CD4-positive, alpha-beta T cell treated with Interleukin-1 beta for 1 hour (primary cell): ENCODE measurements at regions not wholly inside any gene's neighbourhood (a gene's known extent, or its start where the extent isn't known, plus 50 kb on each side); places are given as distances from the start of the nearest gene placed in this dataset.

Experiments used
- DNase-seq, 2 donors: peaks; one replicate each; pipeline ENCODE4 v3.0.0-alpha.2; 2020 to 2022

GRCh38 chr10:83253011-83253671, 886.2 kb upstream of the GHITM start:
- no peak for DNase-seq

DNA sequence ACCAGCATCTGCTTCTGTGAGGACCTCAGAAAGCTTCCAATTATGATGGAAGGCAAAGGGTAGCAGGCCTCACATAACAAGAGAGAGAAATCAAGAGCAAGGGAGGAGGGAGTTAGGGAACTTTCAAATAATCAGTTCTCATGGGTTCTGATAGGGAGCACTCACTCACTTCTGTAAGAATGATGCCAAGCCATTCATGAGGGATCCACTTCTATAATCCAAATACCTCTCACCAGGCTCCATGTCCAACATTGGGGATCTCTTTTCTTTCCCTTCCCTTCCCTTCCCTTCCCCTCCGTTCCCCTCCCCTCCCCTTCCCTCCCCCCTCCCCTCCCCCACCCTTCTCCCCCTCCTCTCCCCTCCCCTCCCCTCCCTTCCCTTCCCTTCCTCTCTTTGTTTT, 884.6 kb upstream of the GHITM start:
- DNase-seq: no peak

DNA sequence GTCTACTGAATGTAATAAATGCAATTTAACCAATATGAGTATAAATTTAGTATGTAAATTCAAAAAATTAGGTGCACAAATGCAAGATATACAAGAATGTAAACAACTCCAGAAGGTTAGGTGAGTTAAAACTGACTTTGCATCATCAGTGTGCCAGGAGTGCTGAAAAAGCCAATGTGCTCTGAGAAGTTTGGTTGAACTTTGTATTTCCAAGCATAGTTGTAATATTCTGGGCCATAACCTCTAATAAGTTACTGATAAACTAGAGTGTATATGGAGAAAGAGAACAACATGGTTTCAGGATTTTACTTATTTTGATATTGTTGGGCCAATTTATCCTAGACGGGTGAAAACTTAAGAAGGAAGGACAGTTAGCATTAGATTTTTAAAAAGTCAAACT, 876.9 kb upstream of the GHITM start:
- no peak for DNase-seq

GRCh38 chr10:83272666-83273434, 866.5 kb upstream of the GHITM start:
- no peak for DNase-seq

DNA sequence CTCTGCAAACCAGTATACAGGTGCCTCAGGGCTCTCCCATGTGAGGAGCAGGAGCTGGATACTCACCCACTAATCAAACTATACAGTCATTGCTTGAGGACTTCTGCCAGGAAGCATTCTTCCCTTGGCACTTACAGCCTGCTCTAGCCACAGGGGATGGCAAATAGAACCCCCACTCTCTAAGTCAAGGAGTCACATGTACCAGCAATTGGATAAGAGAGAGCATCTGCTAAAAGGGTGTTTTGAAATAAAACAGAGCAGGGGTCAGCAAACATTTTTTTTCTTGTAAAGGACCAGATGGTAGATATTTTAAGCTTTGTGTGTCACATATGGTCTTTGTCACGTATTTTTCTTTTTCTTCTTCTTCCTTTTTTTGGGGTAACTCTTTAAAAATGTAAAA, 865.2 kb upstream of the GHITM start:
- no peak for DNase-seq

GRCh38 chr10:83276971-83277370, 862.3 kb upstream of the GHITM start:
- no peak for DNase-seq

DNA sequence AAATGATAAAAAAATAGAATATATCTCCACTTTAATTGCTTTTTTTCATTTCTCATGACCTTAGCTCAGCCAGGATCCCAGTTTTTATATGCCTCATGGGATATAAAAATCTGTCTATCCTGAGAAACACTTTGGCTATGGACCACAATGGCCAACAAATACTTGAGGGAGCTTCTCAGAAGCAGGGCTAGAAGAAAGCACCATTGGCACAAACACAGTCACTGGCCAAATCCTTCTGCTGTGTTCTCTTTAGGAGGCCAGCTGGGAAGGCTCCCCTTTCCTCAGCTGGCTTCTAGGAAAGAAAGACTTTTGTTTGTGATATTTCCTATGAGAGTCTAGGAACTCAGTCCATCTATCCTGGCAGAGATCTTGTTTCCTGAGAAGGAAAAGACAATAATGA, 856.2 kb upstream of the GHITM start:
- no peak for DNase-seq

- no peak for DNase-seq
These were observed 851.9 kb upstream of the GHITM start for GRCh38 chr10:83287374-83287773.

GRCh38 chr10:83289373-83289772, 849.9 kb upstream of the GHITM start:
- DNase-seq: no peak

DNA sequence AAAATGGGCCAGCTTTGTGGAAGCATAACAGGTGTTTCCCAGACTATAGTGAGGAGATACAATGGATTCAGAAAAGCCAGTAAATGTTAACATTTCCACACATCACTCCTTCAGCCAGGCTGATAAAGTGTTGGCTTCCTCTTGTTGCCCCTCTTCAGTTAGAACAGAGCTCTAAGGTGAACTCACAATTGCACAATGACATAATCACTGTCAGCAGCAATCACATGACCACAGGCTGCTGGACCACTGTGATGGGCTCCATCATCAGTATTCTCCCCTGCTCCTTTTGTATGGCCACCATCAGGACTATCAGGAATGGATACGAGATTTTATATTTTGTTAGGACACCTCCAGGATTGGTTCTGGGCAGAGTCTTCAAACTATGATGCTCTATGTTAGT, 849.4 kb upstream of the GHITM start:
- no peak for DNase-seq

DNA sequence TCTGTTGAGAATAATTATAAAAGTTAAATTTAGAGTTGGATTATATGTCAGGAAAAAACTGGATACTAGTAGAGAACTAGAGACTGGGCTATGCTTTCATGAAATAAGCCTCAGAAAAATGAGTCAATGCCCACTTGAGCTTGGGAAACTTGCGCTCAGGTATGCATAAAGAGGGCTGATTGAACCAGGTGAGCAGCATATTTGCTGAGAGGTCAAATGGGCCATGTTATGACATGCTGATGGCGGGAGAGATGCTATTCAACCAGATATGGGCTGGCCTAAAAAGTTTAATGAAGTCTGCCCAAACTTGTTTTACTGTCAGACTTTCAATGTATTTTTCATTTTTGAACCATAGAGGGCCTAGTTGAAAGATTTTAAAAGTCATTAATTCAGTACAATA, 837.6 kb upstream of the GHITM start:
- DNase-seq: no peak

GRCh38 chr10:83302623-83303022, 836.7 kb upstream of the GHITM start:
- DNase-seq: no peak

DNA sequence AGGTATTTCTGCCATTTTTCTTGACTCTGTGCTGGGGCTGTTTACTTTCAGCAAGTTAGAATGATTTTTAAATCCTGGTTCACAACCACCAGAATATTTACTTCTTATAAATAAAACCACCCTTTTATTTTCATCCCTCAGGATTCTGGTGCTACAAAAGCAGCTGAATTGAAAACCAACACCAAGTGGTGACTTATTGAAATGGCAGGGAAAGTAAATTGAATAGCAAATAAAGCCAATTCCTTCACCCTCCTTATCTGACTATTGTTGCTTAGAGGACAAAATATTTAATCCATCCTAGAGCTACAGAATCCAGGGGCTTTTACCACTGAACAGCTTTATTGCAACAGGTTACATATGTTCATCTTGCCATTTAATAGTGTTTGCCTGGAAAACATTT, 828.6 kb upstream of the GHITM start:
- no peak for DNase-seq

GRCh38 chr10:83312570-83312969, 826.7 kb upstream of the GHITM start:
- DNase-seq: no peak

DNA sequence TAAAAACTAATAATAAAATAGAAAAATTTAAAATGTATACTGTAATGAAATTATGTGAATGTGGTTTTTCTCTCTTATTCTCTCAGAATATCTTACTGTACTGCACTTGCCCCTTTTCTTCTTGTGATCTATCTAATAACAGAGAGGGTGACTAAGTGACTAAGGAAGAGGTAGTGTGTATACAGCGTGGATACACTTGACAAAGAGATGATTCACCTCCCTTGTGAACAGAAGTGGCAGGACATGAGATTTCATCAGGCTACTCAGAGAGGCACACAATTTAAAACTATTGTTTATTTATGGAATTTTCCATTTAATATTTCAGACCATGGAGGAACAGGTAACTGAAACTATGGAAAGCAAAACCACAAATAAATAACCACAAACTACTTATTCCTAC, 806.6 kb upstream of the GHITM start:
- no peak for DNase-seq

- no peak for DNase-seq
These were observed 805.7 kb upstream of the GHITM start for GRCh38 chr10:83333566-83333965.

- no peak for DNase-seq
These were observed 795.6 kb upstream of the GHITM start for GRCh38 chr10:83343676-83344075.

- DNase-seq: no peak
These were observed 792.9 kb upstream of the GHITM start for GRCh38 chr10:83346266-83346910.

GRCh38 chr10:83352588-83352987, 786.7 kb upstream of the GHITM start:
- no peak for DNase-seq

GRCh38 chr10:83354456-83354855, 784.9 kb upstream of the GHITM start:
- no peak for DNase-seq

DNA sequence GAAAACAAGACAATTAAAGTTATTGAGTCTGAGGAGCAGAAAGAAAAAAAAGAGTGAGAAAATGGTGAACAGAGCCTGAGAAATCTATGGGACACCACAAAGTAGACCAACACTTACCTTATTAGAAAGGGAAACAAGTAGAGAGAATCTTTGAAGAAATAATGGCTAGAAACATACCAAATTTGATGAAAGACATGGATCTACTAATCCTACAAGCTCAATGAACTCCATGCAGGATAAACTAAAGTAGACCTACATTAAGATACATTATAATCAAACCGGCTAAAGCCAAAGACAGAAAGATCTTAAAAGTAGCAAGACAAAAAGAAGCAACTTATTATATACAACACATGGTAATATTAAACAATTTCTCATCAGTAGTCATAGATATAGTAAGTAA, 782.3 kb upstream of the GHITM start:
- DNase-seq: no peak

DNA sequence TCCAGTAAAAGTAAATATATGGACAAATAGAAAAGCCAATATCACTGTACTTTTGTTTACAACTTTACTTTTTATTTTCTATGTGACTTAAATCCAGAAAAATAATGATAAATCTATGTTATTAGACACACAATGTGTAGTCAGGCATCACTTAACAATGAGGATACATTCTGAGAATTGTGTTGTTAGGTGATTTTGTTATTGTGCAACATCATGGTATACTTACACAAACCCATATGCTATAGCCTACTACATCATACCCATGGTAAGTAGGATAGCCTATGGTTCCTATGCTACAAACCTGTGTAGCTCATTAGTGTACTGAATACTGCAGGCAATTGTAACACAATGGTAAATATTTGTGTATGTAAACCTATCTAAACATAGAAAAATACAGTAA, 781.7 kb upstream of the GHITM start:
- no peak for DNase-seq

DNA sequence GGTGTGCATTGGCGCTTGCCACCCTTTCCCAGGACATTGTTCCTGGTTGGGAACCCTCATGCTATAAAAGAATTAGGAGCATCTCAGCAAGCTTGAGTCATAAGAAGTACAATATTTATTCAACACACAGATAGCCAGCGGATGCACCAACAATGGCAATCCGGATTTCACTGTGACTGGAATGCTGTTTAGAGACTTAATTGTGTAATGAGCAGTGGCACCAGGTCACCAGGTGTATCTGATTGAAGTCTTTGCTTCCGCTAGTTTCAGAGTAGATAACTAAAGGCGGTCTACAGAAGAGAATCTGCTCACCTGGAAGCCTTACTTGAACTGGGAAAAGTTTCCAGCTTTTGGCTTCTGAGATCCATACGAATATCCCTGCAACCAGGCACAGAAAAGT, 772.3 kb upstream of the GHITM start:
- no peak for DNase-seq
